Esophagus muscularis mucosa (tissue), 4 donors: ENCODE measurements at regions not wholly inside any gene's neighbourhood (a gene's known extent, or its start where the extent isn't known, plus 50 kb on each side); places are given as distances from the start of the nearest gene placed in this dataset.

ENCODE experiments used
- DNase-seq: peaks from one replicate; pipeline ENCODE4 v3.0.0-alpha.2; 2017; ENCODE audit errors: extremely low spot score
- H3K27ac ChIP-seq, 4 donors: fragments of 200-600 bp; sonication (generic); replicated peaks in 1 of 4; 1 replicate in 3 of 4; 2 replicates in 1 of 4; pipeline ENCODE4 v1.5.1; 2016 to 2019; ENCODE audit warnings: mild to moderate bottlenecking in 1 of 4
- H3K27me3 ChIP-seq, 4 donors: fragments of 200-600 bp; sonication (generic); one replicate each; pipeline versions ENCODE4 v1.5.1 to v1.6.0; 2016 to 2019
- H3K36me3 ChIP-seq, 4 donors: fragments of 200-600 bp; sonication (generic); one replicate each; pipeline ENCODE4 v1.5.1; 2016 to 2019
- H3K4me1 ChIP-seq, 4 donors: fragments of 200-600 bp; sonication (generic); one replicate each; pipeline ENCODE4 v1.5.1; 2016 to 2019
- H3K4me3 ChIP-seq, 4 donors: fragments of 200-600 bp; sonication (generic); 1 replicate in 2 of 4; 2 replicates in 2 of 4; pipeline ENCODE4 v1.5.1; 2016 to 2019; ENCODE audit warnings: mild to moderate bottlenecking in 4 of 4, moderate library complexity in 1 of 4
- H3K9me3 ChIP-seq, 4 donors: fragments of 200-600 bp; sonication (generic); 1 replicate in 3 of 4; 2 replicates in 1 of 4; pipeline ENCODE4 v1.5.1; 2016 to 2019
- CTCF ChIP-seq, 3 experiments: fragments of 200-600 bp in 2 of 3; fragments of 450-650 bp in 1 of 3; sonication (generic) in 2 of 3; IDR thresholded peaks; one replicate each; pipeline ENCODE4 v1.5.1; 2017 to 2019; ENCODE audit warnings: antibody characterized with exemption in 3 of 3, mild to moderate bottlenecking in 2 of 3, moderate library complexity in 1 of 3
- EP300 ChIP-seq: sonication (generic); formaldehyde crosslinking; IDR thresholded peaks from one replicate; pipeline ENCODE4 v1.6.1; 2017; ENCODE audit warnings: antibody characterized with exemption
- POLR2A ChIP-seq: fragments of 450-650 bp; IDR thresholded peaks from one replicate; pipeline ENCODE4 v1.6.1; 2017; ENCODE audit warnings: antibody characterized with exemption, moderate library complexity, mild to moderate bottlenecking, low read depth
- POLR2AphosphoS5 ChIP-seq, 2 donors: sonication (generic); formaldehyde crosslinking; IDR thresholded peaks; one replicate each; pipeline ENCODE4 v1.6.1; 2017; ENCODE audit warnings: antibody characterized with exemption in 2 of 2
- WGBS: methylation state at CpG from one replicate; pipeline ENCODE4 v1.1.5; 2018; 5-methylcytosine and 5-hydroxymethylcytosine counted together
- intact Hi-C: fragments of 100-400 bp; cut with DNase I; formaldehyde crosslinking; loops from one replicate; pipeline ENCODE4 v1.15.1; 2023

- Histone ChIP-seq H3K36me3 (no peaks in the 10 kb centered on the region), H3K4me1 (no peaks in the 10 kb centered on the region), H3K27me3 (no peaks in the 10 kb centered on the region), H3K9me3 (peaks cover 0 to 8% (median 1%) of the 10 kb centered on the region in 4 donors), H3K4me3 (no peak overlapping the region), H3K27ac (no peak overlapping the region)
- intact Hi-C loops, result no loop called here
- DNase-seq, result no peak
- WGBS, result 86% methylated on average over 11 of the region's 11 CpGs
- TF ChIP-seq EP300 (no peak), CTCF (IDR thresholded peaks at IDR 0.05) (no peak), POLR2AphosphoS5 (IDR thresholded peaks at IDR 0.05) (no peak), POLR2A (no peak)
Observed at GRCh38 chr21:16133248-16133647, 403.5 kb downstream of the USP25 start.

- Histone ChIP-seq H3K9me3 (peaks cover 0 to 8% (median 1%) of the 10 kb centered on the region in 4 donors), H3K36me3 (no peaks in the 10 kb centered on the region), H3K27me3 (no peaks in the 10 kb centered on the region), H3K27ac (no peak overlapping the region), H3K4me1 (no peaks in the 10 kb centered on the region), H3K4me3 (no peak overlapping the region)
- WGBS, result 79% methylated on average over 5 of the region's 5 CpGs
- TF ChIP-seq POLR2A, result no peak
- DNase-seq, result no peak
- intact Hi-C loops, result no loop called here
Observed at GRCh38 chr21:16134134-16134533, 404.4 kb downstream of the USP25 start.

GRCh38 chr21:16137106-16137505 lies 407.3 kb downstream of the USP25 start:
- no peaks in the 10 kb centered on the region for H3K36me3 ChIP-seq
- intact Hi-C loops, result no loop called here
- no peak overlapping the region for H3K4me3 ChIP-seq
- no peaks in the 10 kb centered on the region for H3K4me1 ChIP-seq
- no peak overlapping the region for H3K27ac ChIP-seq
- no peaks in the 10 kb centered on the region for H3K27me3 ChIP-seq
- H3K9me3 ChIP-seq, result no peaks in the 10 kb centered on the region
- DNase-seq, result no peak
- 50% methylated on average over 1 of the region's 1 CpG for WGBS
- no peak for TF ChIP-seq POLR2A
- no peak for TF ChIP-seq CTCF (IDR thresholded peaks at IDR 0.05)
- TF ChIP-seq POLR2AphosphoS5 (IDR thresholded peaks at IDR 0.05), result no peak
- TF ChIP-seq EP300, result no peak

- H3K4me1 ChIP-seq, result no peaks in the 10 kb centered on the region
- 96% methylated on average over 3 of the region's 3 CpGs for WGBS
- H3K9me3 ChIP-seq, result no peaks in the 10 kb centered on the region
- H3K27ac ChIP-seq, result no peak overlapping the region
- no peak for DNase-seq
- intact Hi-C loops, result no loop called here
- H3K27me3 ChIP-seq, result no peaks in the 10 kb centered on the region
- no peaks in the 10 kb centered on the region for H3K36me3 ChIP-seq
- no peak overlapping the region for H3K4me3 ChIP-seq
- TF ChIP-seq POLR2A (no peak), POLR2AphosphoS5 (IDR thresholded peaks at IDR 0.05) (no peak), EP300 (no peak), CTCF (IDR thresholded peaks at IDR 0.05) (no peak)
Observed at GRCh38 chr21:16145052-16145451, 415.3 kb downstream of the USP25 start.

GRCh38 chr21:16145479-16145878 lies 415.7 kb downstream of the USP25 start:
- DNase-seq, result no peak
- 83% methylated on average over 2 of the region's 7 CpGs for WGBS
- Histone ChIP-seq H3K27ac (no peak overlapping the region), H3K9me3 (no peaks in the 10 kb centered on the region), H3K36me3 (no peaks in the 10 kb centered on the region), H3K4me1 (no peaks in the 10 kb centered on the region), H3K27me3 (no peaks in the 10 kb centered on the region), H3K4me3 (no peak overlapping the region)
- intact Hi-C loops, result no loop called here
- no peak for TF ChIP-seq POLR2AphosphoS5 (IDR thresholded peaks at IDR 0.05)
- TF ChIP-seq CTCF (IDR thresholded peaks at IDR 0.05), result no peak
- TF ChIP-seq EP300, result no peak
- TF ChIP-seq POLR2A, result no peak
